ENCODE measurements at regions not wholly inside any gene's neighbourhood (a gene's known extent, or its start where the extent isn't known, plus 50 kb on each side); places are given as distances from the start of the nearest gene placed in this dataset.

- TF ChIP-seq WT1 (tag by site-specific recombination; IDR thresholded peaks at IDR 0.05) (no peak), ZNF335 (tag by site-specific recombination; conservative IDR thresholded peaks at IDR 0.05) (no peak), ZNF354C (tag by site-specific recombination; IDR thresholded peaks at IDR 0.05; ENCODE audit: borderline replicate concordance, low read depth) (no peak), ZNF48 (tag by site-specific recombination; IDR thresholded peaks at IDR 0.05) (no peak), GFI1B (tag by site-specific recombination; IDR thresholded peaks at IDR 0.05) (no peak), ZNF398 (tag by site-specific recombination; IDR thresholded peaks at IDR 0.05) (no peak), KLF1 (tag by site-specific recombination; IDR thresholded peaks at IDR 0.05) (no peak), SP3 (tag by site-specific recombination; IDR thresholded peaks at IDR 0.05) (no peak)
These were observed 1739.6 kb downstream of the OLFM4 start (continued) for GRCh38 chr13:54768214-54768613.

GRCh38 chr13:54775501-54776191 lies 1747.0 kb downstream of the OLFM4 start:
- Histone ChIP-seq H3K9me3 (ENCODE audit: control insufficient read depth, insufficient read depth, low read depth, low read length) (no peaks in the 10 kb centered on the region), H3K4me3 (ENCODE audit: low read depth, low read length) (no peak overlapping the region), H3K4me1 (ENCODE audit: control insufficient read depth, insufficient read depth, low read length) (no peaks in the 10 kb centered on the region), H3K27ac (ENCODE audit: extremely low read depth, low read depth, low read length) (no peak overlapping the region), H3K36me3 (ENCODE audit: control insufficient read depth in 2 of 2, insufficient read depth in 1 of 2, low read length in 2 of 2) (no peaks in the 10 kb centered on the region)
- ChIA-PET CTCF (no interaction called here), POLR2A (no interaction called here)
- TF ChIP-seq ZNF157 (tag by site-specific recombination; IDR thresholded peaks at IDR 0.05), result no peak
- no peak for TF ChIP-seq ZFP41 (tag by site-specific recombination; IDR thresholded peaks at IDR 0.05; ENCODE audit: borderline replicate concordance)
- no peak for TF ChIP-seq GLIS1 (tag by site-specific recombination; IDR thresholded peaks at IDR 0.05)
- TF ChIP-seq ZNF335 (tag by site-specific recombination; conservative IDR thresholded peaks at IDR 0.05), result no peak
- TF ChIP-seq KLF9 (tag by site-specific recombination; IDR thresholded peaks at IDR 0.05; ENCODE audit: low read depth), result no peak
- no peak for TF ChIP-seq ZNF530 (tag by site-specific recombination; IDR thresholded peaks at IDR 0.05; ENCODE audit: low read depth)
- no peak for TF ChIP-seq ZNF560 (tag by site-specific recombination; IDR thresholded peaks at IDR 0.05; ENCODE audit: borderline replicate concordance)
- no peak for TF ChIP-seq ZNF555 (tag by site-specific recombination; conservative IDR thresholded peaks at IDR 0.05)
- TF ChIP-seq ZNF639 (tag by site-specific recombination; IDR thresholded peaks at IDR 0.05), result no peak

- H3K4me3 ChIP-seq (ENCODE audit: low read depth, low read length), result no peak overlapping the region
- ChIA-PET CTCF (interaction anchor here (1.1 kb wide), 1 partner anchor 22 kb away, joined by 3 read pairs; no protein-coding TSS in a partner anchor), POLR2A (no interaction called here)
- no peak for TF ChIP-seq KLF16 (tag by site-specific recombination; IDR thresholded peaks at IDR 0.05)
- no peak overlapping the region for H3K27ac ChIP-seq (ENCODE audit: extremely low read depth, low read depth, low read length)
- no peaks in the 10 kb centered on the region for H3K36me3 ChIP-seq (ENCODE audit: control insufficient read depth in 2 of 2, insufficient read depth in 1 of 2, low read length in 2 of 2)
- no peaks in the 10 kb centered on the region for H3K9me3 ChIP-seq (ENCODE audit: control insufficient read depth, insufficient read depth, low read depth, low read length)
- no peaks in the 10 kb centered on the region for H3K4me1 ChIP-seq (ENCODE audit: control insufficient read depth, insufficient read depth, low read length)
These were observed 1759.1 kb downstream of the OLFM4 start for GRCh38 chr13:54787754-54788153.

GRCh38 chr13:54799621-54800226 lies 1771.1 kb downstream of the OLFM4 start:
- no peaks in the 10 kb centered on the region for H3K9me3 ChIP-seq (ENCODE audit: control insufficient read depth, insufficient read depth, low read depth, low read length)
- H3K4me1 ChIP-seq (ENCODE audit: control insufficient read depth, insufficient read depth, low read length), result no peaks in the 10 kb centered on the region
- no peak overlapping the region for H3K27ac ChIP-seq (ENCODE audit: extremely low read depth, low read depth, low read length)
- no peak overlapping the region for H3K4me3 ChIP-seq (ENCODE audit: low read depth, low read length)
- no peaks in the 10 kb centered on the region for H3K36me3 ChIP-seq (ENCODE audit: control insufficient read depth in 2 of 2, insufficient read depth in 1 of 2, low read length in 2 of 2)
- POLR2A ChIA-PET, result no interaction called here
- CTCF ChIA-PET, result no interaction called here
- TF ChIP-seq MZF1 (tag by site-specific recombination; IDR thresholded peaks at IDR 0.05; ENCODE audit: borderline replicate concordance) (no peak), YY1 (tag by site-specific recombination; IDR thresholded peaks at IDR 0.05) (no peak), ZNF174 (tag by site-specific recombination; IDR thresholded peaks at IDR 0.05) (no peak), PRDM2 (tag by site-specific recombination; IDR thresholded peaks at IDR 0.05; ENCODE audit: borderline replicate concordance) (no peak)
